ENCODE measurements at regions not wholly inside any gene's neighbourhood (a gene's known extent, or its start where the extent isn't known, plus 50 kb on each side); places are given as distances from the start of the nearest gene placed in this dataset.
"Not testable (repeated sequence)": the region's sequence is repeated elsewhere in the genome, so short reads cannot be mapped to it uniquely, and the experiment has no call there.

DNA sequence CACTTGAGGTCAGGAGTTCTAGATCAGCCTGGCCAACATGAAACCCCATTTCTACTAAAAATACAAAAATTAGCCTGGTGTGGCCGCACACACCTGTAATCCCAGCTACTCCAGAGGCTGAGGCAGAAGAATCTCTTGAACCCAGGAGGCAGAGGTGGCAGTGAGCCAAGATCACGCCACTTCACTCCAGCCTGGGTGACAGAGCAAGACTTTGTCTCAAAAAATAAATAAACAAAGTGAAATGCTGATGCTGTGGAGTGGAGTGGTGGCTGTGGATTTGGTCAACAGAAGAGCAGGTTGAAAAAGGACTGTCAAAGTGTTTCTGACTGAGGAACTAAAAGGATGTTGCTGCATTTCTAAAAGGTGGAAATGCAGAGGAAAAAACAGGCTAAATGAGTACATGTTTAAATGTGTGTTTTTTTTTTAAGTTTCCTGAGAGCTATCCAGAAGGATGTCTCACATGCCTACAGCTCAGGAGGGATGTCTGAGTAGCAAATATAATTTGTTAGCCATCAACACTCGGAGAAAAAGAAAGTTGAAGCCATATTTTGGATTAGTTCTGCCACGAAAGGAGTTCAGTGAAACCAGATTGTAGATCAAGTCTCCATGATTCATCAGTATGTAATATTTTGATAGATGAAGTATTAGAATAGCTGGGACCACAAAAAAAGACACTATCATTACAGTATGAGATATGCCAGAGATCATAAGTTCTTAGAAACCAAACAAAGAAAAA, 621.1 kb upstream of the ADGRB3 start:
- DNase-seq (ENCODE audit: low read depth), result no peak

DNA sequence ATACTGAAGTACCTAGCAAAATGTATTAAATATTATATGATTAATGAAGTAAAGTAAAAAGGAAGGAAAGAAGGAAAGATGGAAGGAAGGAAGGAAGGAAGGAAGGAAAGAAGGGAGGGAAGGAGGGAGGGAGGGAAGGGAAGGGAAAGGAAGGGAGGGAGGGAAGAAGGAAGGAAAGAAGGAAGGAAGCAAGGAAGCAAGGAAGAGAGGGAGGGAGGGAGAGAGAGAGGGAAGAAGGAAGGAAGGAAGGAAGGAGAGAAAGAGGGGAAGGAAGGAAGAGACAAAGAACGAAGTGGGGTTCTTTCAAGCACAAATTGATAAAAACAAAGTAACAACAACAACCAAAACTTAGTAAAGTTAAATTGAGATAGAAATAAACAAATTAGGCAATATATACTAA, 622.3 kb upstream of the ADGRB3 start:
- no peak for DNase-seq (ENCODE audit: low read depth)

DNA sequence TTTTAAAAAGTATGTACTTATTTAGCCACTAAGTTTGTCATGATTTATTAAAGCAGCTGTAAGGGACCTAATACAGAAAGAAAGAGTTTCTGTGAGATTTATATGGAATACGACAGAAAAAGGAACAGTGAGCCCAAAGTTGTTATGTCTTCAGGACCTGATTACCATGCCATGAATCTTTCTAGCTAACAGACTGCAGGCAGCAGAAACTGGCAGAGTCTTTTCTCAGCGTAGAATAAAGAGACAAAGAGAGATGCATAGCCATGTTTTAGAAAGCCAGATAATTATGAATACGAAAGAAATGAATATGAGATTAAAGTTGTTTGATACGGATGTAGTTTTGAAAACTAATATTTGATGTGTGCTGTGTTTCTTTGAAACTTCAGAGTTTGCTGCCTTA, 624.1 kb upstream of the ADGRB3 start:
- DNase-seq (ENCODE audit: low read depth), result no peak

DNA sequence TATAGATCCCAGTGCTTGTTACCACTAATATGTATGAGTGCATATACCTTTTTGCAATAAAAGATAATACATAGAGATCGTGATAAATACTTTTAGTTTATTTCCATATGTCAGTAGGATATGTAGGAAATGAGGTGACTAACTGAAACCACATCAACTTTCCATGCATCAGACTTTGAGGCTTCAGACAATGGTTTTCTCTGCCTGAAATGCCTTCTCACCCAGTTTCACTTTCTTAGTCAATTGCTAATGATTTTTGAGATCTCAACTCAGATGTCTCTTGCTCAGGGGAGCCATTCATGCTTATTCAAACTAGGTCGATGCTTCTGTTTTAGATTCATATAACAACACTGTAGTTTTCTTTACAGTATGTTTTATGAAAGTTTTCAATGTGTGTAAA, 626.6 kb upstream of the ADGRB3 start:
- DNase-seq (ENCODE audit: low read depth), result no peak

DNA sequence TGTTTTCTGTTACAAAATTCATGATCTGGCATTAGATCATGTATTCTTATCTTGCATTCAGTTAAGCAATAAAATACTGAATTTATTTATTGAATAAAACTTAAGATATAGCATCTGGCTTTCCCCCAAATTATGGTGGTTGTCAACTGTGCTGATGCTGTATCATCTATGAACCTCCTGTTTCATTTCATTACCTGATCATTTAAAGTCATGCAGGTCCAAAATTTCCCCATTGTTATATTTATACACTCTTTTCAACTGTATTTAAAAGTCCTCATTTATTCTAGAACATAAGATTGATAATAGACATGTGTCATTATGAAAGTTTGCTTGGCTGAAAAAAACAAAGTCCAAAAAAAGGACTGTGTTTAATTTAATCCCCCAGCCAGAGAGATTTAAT, 627.4 kb upstream of the ADGRB3 start:
- DNase-seq (ENCODE audit: low read depth), result no peak

DNA sequence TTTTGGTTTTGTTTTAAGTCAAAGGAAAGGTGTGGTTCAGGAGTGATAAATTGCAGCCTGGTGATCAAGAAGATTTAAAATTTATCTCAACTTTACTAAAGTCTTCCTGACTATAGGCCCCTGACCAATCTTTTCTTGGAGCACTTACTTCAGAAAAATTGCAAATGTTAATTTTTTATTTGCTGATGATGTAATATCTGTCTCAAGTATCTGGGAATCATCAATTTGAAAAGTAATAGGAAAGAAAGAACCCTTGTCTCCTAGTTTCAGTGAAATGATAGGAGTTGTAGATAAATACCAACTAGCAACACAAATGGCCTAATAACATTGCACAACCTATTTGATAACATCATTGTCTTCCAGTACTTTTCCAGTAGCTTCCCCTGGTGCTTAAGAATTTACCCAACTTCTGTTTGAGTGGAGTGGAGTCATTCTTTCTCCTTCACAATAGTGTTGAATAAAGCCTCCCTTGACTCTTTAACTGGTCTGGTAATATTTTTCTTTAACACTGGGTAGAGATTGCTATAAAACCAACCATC, 648.3 kb upstream of the ADGRB3 start:
- no peak for DNase-seq (ENCODE audit: low read depth)

DNA sequence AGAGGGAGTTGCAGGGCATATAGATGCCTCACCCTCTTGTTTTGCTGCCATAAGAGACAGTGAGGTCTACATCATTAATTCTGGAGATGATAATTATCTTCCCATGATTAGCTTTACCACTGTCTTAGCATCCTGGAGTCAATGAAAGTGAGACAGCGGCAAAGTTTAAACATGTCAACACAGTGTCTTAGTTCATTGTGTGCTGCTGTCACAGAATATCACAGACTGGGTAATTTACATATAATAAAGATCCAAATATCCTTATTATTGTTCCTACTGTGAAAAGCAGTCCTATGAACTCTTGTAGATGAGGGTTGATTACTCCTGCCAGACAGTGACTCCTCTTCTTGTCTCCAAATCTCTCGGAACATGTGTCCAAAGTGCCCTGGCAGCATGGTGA, 658.6 kb upstream of the ADGRB3 start:
- no peak for DNase-seq (ENCODE audit: low read depth)

DNA sequence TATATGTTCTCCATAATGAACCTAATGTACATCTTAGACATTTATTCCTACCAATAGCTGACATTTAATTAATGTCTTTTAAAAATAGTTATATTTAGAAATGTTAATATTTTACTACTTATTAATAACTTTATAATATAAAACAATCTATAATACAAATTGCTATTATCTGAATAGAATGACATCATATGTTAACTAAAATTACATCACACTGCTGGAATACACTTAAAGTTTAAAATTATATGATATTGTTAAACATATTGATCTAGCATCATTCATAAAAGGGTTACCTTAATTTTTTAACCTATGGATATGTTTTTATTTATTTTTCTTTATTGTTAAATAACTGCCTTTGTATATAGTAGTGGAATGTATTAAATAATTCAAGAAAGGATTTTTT, 660.2 kb upstream of the ADGRB3 start:
- DNase-seq (ENCODE audit: low read depth), result no peak

- no peak for DNase-seq (ENCODE audit: low read depth)
These were observed 663.3 kb upstream of the ADGRB3 start for GRCh38 chr6:67971812-67972211.

DNA sequence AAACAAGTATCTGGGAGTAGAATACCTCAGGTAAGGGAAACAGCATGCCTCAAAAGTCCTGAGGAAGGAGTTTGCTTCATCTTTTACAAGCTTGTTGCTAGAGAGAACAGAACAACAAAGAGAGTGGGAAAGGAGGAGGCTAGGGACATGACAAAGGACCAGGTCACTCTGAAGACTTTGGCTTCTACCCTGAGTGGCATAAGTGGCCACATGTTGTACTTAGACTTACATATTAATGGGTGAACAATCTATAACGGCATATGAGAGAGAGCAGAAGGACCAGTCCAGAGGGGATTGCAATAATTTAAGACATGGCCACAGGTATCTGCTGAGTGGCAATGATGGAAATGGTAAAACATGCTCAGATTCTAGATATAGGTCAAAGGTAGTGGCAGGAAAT, 668.3 kb upstream of the ADGRB3 start:
- DNase-seq (ENCODE audit: low read depth), result no peak

DNA sequence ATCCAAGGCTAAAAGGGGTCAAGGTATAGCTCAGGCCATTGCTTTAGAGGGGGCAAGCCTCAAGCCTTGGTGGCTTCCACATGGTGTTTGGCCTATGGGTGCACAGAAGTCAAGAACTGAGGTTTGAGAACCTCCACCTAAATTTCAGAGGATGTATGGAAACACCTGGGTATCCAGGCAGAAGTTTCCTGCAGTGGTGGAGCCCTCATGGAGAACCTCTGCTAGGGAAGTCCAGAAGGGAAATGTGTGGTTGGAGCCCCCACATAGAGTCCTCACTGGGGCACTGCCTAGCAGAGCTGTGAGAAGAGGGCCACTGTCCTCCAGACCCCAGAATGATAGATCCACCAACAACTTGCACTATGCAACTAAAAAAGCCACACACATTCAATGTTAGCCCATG, 678.7 kb upstream of the ADGRB3 start:
- DNase-seq (ENCODE audit: low read depth), result no peak

GRCh38 chr6:67952948-67953347, 682.1 kb upstream of the ADGRB3 start:
- no peak for DNase-seq (ENCODE audit: low read depth)

DNA sequence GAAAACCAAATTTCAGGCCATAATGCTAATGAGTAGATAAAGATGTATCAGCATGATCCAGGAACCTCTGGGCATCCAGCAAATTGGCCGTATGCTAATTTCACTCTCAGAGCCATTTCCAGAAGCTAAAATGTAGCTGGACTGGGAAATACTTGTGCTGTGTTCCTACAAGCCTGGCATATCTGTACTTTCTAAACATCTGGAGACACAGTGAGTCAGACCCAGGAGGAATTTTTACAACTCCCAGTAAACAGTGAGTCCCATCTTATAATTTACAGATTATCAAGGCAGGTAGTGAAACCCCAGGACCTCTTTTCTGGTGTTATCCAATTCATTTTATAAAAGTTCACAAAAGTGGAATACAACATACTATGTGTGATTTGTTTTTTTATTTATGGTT, 683.0 kb upstream of the ADGRB3 start:
- no peak for DNase-seq (ENCODE audit: low read depth)

DNA sequence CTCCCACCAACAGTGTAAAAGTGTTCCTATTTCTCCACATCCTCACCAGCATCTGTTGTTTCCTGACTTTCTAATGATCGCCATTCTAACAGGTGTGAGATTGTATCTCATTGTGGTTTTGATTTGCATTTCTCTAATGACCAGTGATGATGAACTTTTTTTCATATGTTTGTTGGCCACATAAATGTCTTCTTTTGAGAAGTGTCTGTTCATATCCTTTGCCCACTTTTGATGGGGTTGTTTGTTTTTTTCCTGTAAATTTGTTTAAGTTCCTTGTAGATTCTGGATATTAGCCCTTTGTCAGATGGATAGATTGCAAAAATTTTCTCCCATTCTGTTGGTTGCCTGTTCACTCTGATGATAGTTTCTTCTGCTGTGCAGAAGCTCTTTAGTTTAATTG, 687.3 kb upstream of the ADGRB3 start:
- DNase-seq (ENCODE audit: low read depth), result not testable (repeated sequence)

- DNase-seq (ENCODE audit: low read depth), result no peak
These were observed 699.1 kb upstream of the ADGRB3 start for GRCh38 chr6:67935976-67936477.

- no peak for DNase-seq (ENCODE audit: low read depth)
These were observed 701.8 kb upstream of the ADGRB3 start for GRCh38 chr6:67933278-67933677.

- not testable (repeated sequence) for DNase-seq (ENCODE audit: low read depth)
These were observed 712.5 kb upstream of the ADGRB3 start for GRCh38 chr6:67922588-67922987.

GRCh38 chr6:67920040-67920439, 715.0 kb upstream of the ADGRB3 start:
- DNase-seq (ENCODE audit: low read depth), result not testable (repeated sequence)

DNA sequence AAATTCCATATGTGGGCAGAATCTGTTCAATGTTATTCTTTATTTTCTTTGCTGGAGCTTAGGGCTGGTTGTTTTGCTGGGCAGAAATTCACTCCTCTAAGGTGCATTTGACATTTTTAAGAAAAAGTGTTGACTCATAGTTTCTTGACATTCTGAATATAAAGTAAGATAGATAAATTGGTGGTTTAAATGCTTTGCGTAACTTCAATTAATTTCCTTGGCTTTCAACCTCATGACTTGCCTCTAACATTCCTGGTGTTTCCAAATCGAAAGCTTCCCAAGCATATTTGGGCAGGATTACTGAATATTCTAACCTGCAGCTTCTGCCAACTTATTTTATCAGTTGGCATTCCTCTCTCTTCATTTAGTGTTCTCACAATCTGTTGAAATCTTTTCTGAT, 718.7 kb upstream of the ADGRB3 start:
- DNase-seq (ENCODE audit: low read depth), result no peak

DNA sequence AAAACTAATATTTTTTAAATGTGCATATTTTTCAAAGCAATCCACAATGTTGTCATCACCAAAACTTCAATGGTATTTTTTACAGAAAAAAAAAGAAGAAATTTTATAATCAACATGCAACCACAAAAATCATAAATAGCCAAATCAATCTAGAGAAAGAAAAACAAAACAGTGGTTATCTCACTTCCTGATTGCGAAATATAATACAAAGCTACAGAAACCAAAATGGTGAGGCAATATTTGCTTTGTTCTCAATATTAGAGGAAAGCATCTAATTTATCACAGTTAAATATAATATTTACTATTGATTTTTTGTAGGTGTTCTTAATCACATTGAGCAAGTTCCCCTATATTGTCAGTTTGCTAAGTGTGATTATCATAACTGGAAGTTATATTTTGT, 720.7 kb upstream of the ADGRB3 start:
- DNase-seq (ENCODE audit: low read depth), result no peak

- DNase-seq (ENCODE audit: low read depth), result no peak
These were observed 725.7 kb upstream of the ADGRB3 start for GRCh38 chr6:67909354-67909753.

GRCh38 chr6:67908379-67908778, 726.7 kb upstream of the ADGRB3 start:
- no peak for DNase-seq (ENCODE audit: low read depth)

DNA sequence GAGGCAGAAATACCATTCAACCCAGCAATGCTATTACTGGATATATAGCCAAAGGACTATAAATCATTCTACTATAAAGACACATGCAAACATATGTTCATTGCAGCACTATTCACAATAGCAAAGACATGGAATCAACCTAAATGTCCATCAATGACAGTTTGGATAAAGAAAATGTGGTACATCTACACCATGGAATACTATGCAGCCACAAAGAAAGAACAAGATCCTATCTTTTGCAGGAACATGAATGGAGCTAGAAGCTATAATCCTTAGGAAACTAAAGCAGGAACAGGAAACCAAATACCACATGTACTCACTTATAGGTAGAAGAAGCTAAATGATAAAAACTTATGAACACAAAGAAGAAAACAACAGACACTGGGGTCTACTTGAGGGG, 730.3 kb upstream of the ADGRB3 start:
- DNase-seq (ENCODE audit: low read depth), result not testable (repeated sequence)

GRCh38 chr6:67898875-67899274, 736.2 kb upstream of the ADGRB3 start:
- DNase-seq (ENCODE audit: low read depth), result no peak

Data from activated T-cell treated with anti-CD3 and anti-CD28 coated beads for 48 hours (primary cell).